ENCODE measurements at regions not wholly inside any gene's neighbourhood (a gene's known extent, or its start where the extent isn't known, plus 50 kb on each side); places are given as distances from the start of the nearest gene placed in this dataset.

DNA sequence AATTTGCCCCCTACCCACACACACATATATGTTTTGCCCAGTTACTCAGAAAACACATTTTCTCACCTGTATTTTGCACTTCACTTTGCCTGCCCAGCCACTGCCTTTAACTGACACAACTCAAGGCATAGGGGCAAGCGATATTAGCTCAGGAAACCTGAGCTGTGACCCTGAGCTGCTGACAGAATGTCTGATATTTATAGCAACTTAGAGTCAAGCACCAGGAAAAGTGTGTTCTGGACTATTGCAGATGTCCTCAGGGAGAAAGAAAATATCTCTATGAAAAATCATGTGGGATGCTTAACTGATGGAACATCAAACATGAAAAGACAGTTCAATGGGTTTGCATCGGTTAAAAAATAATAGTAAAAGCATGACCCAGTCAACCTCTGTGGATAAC is 63.9 kb upstream of the SLC35C1 start:
- peaks cover 0 to 9% (median 0%) of the 10 kb centered on the region in 4 experiments; a peak in 3 of 7 replicates for H3K4me1 ChIP-seq (replicated peaks in 1 of 4; ENCODE audit: control insufficient read depth in 3 of 4, insufficient read depth in 4 of 4, low read length in 3 of 4)
- FAIRE-seq (no peak), DNase-seq (ENCODE audit: low read depth in 1 of 2, low spot score in 2 of 2) (no peak)
- no peak overlapping the region for H2AK5ac ChIP-seq (ENCODE audit: low read depth, low read length)
- H4K8ac ChIP-seq (ENCODE audit: extremely low read depth, insufficient read depth, low read length), result no peak overlapping the region
- H3K23ac ChIP-seq (ENCODE audit: insufficient read length), result no peak overlapping the region
- no peak overlapping the region for H4K91ac ChIP-seq (replicated peaks; ENCODE audit: insufficient read length, low read length)
- H3K4me2 ChIP-seq (ENCODE audit: insufficient read depth in 1 of 2, low read depth in 2 of 2, low read length in 2 of 2), result no peak overlapping the region
- H3K4me3 ChIP-seq (ENCODE audit: extremely low read depth in 1 of 4, insufficient read depth in 2 of 4, low read depth in 3 of 4, low read length in 4 of 4), result no peak overlapping the region
- H3K18ac ChIP-seq (ENCODE audit: extremely low read depth, low read length), result no peak overlapping the region
- H3K36me3 ChIP-seq (ENCODE audit: control insufficient read depth in 2 of 4, insufficient read depth in 4 of 4, low read length in 3 of 4), result no peaks in the 10 kb centered on the region
- H3K4ac ChIP-seq (replicated peaks; ENCODE audit: insufficient read length, low read depth, low read length), result no peak overlapping the region
- no peak overlapping the region for H3K27ac ChIP-seq (ENCODE audit: low read depth, low read length)
- H3K23me2 ChIP-seq (ENCODE audit: low read depth, low read length), result no peaks in the 10 kb centered on the region
- H2BK5ac ChIP-seq (ENCODE audit: low read depth, low read length), result no peak overlapping the region
- ChIA-PET CTCF (ENCODE audit: partially characterized antibody) (interaction anchor here (0.9 to 1.3 kb wide), 2 partner anchors 30 to 370 kb away, joined by 3 read pairs; no protein-coding TSS in a partner anchor), POLR2A (ENCODE audit: partially characterized antibody) (no interaction called here)
- no peaks in the 10 kb centered on the region for H3K79me1 ChIP-seq (ENCODE audit: low read depth, low read length)
- no peaks in the 10 kb centered on the region; a peak in 1 of 7 replicates for H3K27me3 ChIP-seq (replicated peaks in 1 of 4; ENCODE audit: control insufficient read depth in 3 of 4, extremely low read depth in 1 of 4, insufficient read depth in 3 of 4, low read length in 3 of 4)
- no peak overlapping the region for H2BK12ac ChIP-seq (ENCODE audit: low read depth, low read length)
- H4K20me1 ChIP-seq (replicated peaks in 1 of 2; ENCODE audit: control insufficient read depth in 1 of 2, insufficient read depth in 2 of 2, low read length in 2 of 2), result no peaks in the 10 kb centered on the region
- WGBS, 2 experiments (ENCODE audit: extremely low coverage in 1 of 2, insufficient coverage in 1 of 2, insufficient read length in 1 of 2, insufficient replicate concordance in 2 of 2, low coverage in 1 of 2, low lambda C conversion rate in 2 of 2, missing lambda C conversion rate in 1 of 2), result 93% methylated on average over 2 of the region's 2 CpGs; no CpG with 5 or more reads in 1 of the 2 experiments
- no peak overlapping the region for H2BK15ac ChIP-seq (ENCODE audit: low read length)
- no peaks in the 10 kb centered on the region for H3K79me2 ChIP-seq (ENCODE audit: control insufficient read depth in 1 of 2, insufficient read depth in 2 of 2, low read length in 2 of 2)
- H3K56ac ChIP-seq (replicated peaks; ENCODE audit: insufficient read length, low read depth, low read length), result no peak overlapping the region
- H2AFZ ChIP-seq (ENCODE audit: low read length), result no peak overlapping the region
- peaks cover 0 to 4% of the 10 kb centered on the region in 2 experiments; a peak in 2 of 4 replicates for H3K9me3 ChIP-seq (ENCODE audit: insufficient read depth in 2 of 2, low read depth in 1 of 2, low read length in 1 of 2)
- no peak overlapping the region for H2BK20ac ChIP-seq (ENCODE audit: low read length)
- no peak overlapping the region for H2BK120ac ChIP-seq (replicated peaks; ENCODE audit: low read depth, low read length)
- H4K5ac ChIP-seq (ENCODE audit: insufficient read length, low read depth, low read length), result no peak overlapping the region
- no peak overlapping the region for H3K14ac ChIP-seq (ENCODE audit: insufficient read length)
- H3K9ac ChIP-seq (replicated peaks in 1 of 4; ENCODE audit: extremely low read depth in 1 of 4, low read depth in 3 of 4, low read length in 3 of 4), result no peak overlapping the region
- TF ChIP-seq FOSL1 (IDR thresholded peaks at IDR 0.05; ENCODE audit: insufficient read depth, low read depth, low read length), result no peak
- no peak for TF ChIP-seq TBP (IDR thresholded peaks at IDR 0.05; ENCODE audit: low read depth, low read length)
- TF ChIP-seq SIN3A (conservative IDR thresholded peaks at IDR 0.05 in 1 of 2, IDR thresholded peaks at IDR 0.05 in 1 of 2; ENCODE audit: low read depth in 1 of 2, low read length in 2 of 2), result no peak
- no peak for TF ChIP-seq SRF (IDR thresholded peaks at IDR 0.05; ENCODE audit: low read depth, low read length)
- no peak for TF ChIP-seq SAP30 (IDR thresholded peaks at IDR 0.05; ENCODE audit: insufficient read depth, insufficient replicate concordance, low read length)
- TF ChIP-seq BACH1 (IDR thresholded peaks at IDR 0.05; ENCODE audit: low read length), result no peak
- no peak for TF ChIP-seq JUND (IDR thresholded peaks at IDR 0.05; ENCODE audit: low read length)
- no peak for TF ChIP-seq KDM5A (IDR thresholded peaks at IDR 0.05; ENCODE audit: low read length)
- TF ChIP-seq TEAD4 (IDR thresholded peaks at IDR 0.05; ENCODE audit: low read depth, low read length), result no peak
- no peak for TF ChIP-seq POLR2A (IDR thresholded peaks at IDR 0.05; ENCODE audit: control extremely low read depth in 1 of 2, low read depth in 2 of 2, low read length in 2 of 2)
- no peak for TF ChIP-seq SP4 (IDR thresholded peaks at IDR 0.05; ENCODE audit: low read length)
- TF ChIP-seq SP2 (IDR thresholded peaks at IDR 0.05; ENCODE audit: low read length), result no peak
- TF ChIP-seq RBBP5 (IDR thresholded peaks at IDR 0.05; ENCODE audit: borderline replicate concordance, low read depth, low read length), result no peak
- TF ChIP-seq POU5F1 (IDR thresholded peaks at IDR 0.05; ENCODE audit: low read depth, low read length), result no peak
